ENCODE measurements at regions not wholly inside any gene's neighbourhood (a gene's known extent, or its start where the extent isn't known, plus 50 kb on each side); places are given as distances from the start of the nearest gene placed in this dataset.

DNA sequence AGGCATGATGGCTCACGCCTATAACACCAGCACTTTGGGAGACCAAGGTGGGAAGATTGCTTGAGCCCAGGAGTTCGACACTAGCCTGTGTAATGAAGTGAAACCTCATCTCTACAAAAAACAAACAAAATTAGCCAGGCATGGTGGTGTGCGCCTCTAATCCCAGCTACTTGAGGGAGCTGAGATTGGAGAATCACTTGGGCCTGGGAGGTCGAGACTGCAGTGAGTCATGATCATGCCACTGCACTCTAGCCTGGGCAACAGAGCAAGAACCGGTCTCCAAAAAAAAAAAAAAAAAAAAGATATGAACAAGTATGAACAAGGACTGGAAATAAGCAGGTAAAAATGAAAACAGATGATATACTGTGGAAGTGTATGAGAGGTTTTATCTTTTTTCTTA lies 54.1 kb upstream of the SOX6 start:
- TF ChIP-seq, protein P1, sequence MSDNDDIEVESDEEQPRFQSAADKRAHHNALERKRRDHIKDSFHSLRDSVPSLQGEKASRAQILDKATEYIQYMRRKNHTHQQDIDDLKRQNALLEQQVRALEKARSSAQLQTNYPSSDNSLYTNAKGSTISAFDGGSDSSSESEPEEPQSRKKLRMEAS (IDR thresholded peaks at IDR 0.05; ENCODE audit: low read depth): no peak
- TF ChIP-seq, protein P2, sequence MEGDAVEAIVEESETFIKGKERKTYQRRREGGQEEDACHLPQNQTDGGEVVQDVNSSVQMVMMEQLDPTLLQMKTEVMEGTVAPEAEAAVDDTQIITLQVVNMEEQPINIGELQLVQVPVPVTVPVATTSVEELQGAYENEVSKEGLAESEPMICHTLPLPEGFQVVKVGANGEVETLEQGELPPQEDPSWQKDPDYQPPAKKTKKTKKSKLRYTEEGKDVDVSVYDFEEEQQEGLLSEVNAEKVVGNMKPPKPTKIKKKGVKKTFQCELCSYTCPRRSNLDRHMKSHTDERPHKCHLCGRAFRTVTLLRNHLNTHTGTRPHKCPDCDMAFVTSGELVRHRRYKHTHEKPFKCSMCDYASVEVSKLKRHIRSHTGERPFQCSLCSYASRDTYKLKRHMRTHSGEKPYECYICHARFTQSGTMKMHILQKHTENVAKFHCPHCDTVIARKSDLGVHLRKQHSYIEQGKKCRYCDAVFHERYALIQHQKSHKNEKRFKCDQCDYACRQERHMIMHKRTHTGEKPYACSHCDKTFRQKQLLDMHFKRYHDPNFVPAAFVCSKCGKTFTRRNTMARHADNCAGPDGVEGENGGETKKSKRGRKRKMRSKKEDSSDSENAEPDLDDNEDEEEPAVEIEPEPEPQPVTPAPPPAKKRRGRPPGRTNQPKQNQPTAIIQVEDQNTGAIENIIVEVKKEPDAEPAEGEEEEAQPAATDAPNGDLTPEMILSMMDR (IDR thresholded peaks at IDR 0.05): no peak
- no peak for TF ChIP-seq GABPA (IDR thresholded peaks at IDR 0.05; ENCODE audit: low read depth)
- TF ChIP-seq MXI1 (IDR thresholded peaks at IDR 0.05; ENCODE audit: low read depth, low read length): no peak
- no peak for TF ChIP-seq TEAD4 (IDR thresholded peaks at IDR 0.05; ENCODE audit: borderline replicate concordance, insufficient read depth)
- TF ChIP-seq FOXJ3 (CRISPR knock-in tag; IDR thresholded peaks at IDR 0.05): no peak
- no peak for TF ChIP-seq NFIC (IDR thresholded peaks at IDR 0.05; ENCODE audit: borderline replicate concordance)
- TF ChIP-seq EP300 (IDR thresholded peaks at IDR 0.05; ENCODE audit: borderline replicate concordance in 1 of 2, low read depth in 1 of 2, low read length in 1 of 2): no peak
- TF ChIP-seq, protein P3, sequence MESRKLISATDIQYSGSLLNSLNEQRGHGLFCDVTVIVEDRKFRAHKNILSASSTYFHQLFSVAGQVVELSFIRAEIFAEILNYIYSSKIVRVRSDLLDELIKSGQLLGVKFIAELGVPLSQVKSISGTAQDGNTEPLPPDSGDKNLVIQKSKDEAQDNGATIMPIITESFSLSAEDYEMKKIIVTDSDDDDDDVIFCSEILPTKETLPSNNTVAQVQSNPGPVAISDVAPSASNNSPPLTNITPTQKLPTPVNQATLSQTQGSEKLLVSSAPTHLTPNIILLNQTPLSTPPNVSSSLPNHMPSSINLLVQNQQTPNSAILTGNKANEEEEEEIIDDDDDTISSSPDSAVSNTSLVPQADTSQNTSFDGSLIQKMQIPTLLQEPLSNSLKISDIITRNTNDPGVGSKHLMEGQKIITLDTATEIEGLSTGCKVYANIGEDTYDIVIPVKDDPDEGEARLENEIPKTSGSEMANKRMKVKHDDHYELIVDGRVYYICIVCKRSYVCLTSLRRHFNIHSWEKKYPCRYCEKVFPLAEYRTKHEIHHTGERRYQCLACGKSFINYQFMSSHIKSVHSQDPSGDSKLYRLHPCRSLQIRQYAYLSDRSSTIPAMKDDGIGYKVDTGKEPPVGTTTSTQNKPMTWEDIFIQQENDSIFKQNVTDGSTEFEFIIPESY (IDR thresholded peaks at IDR 0.05; ENCODE audit: borderline replicate concordance, low read depth): no peak
- TF ChIP-seq RXRA (IDR thresholded peaks at IDR 0.05; ENCODE audit: borderline replicate concordance, low read depth): no peak
- no peak for TF ChIP-seq RFX5 (IDR thresholded peaks at IDR 0.05; ENCODE audit: low read length)
- TF ChIP-seq SIN3A (IDR thresholded peaks at IDR 0.05; ENCODE audit: borderline replicate concordance, low read depth, low read length): no peak
- TF ChIP-seq, protein P4, sequence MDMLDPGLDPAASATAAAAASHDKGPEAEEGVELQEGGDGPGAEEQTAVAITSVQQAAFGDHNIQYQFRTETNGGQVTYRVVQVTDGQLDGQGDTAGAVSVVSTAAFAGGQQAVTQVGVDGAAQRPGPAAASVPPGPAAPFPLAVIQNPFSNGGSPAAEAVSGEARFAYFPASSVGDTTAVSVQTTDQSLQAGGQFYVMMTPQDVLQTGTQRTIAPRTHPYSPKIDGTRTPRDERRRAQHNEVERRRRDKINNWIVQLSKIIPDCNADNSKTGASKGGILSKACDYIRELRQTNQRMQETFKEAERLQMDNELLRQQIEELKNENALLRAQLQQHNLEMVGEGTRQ (IDR thresholded peaks at IDR 0.05; ENCODE audit: borderline replicate concordance, low read depth, low read length): no peak
- TF ChIP-seq ELF1 (IDR thresholded peaks at IDR 0.05): no peak
- TF ChIP-seq TCF12 (IDR thresholded peaks at IDR 0.05): no peak
- TF ChIP-seq EZH2phosphoT487 (IDR thresholded peaks at IDR 0.05; ENCODE audit: borderline replicate concordance, low read depth): no peak
- TF ChIP-seq TAF1 (IDR thresholded peaks at IDR 0.05; ENCODE audit: borderline replicate concordance, low read depth, low read length): no peak
- no peak for TF ChIP-seq CHD2 (IDR thresholded peaks at IDR 0.05; ENCODE audit: low read length, partially characterized antibody)
- H3K27me3 ChIP-seq (ENCODE audit: insufficient read depth): no peaks in the 10 kb centered on the region
- WGBS (ENCODE audit: low lambda C conversion rate): 59% methylated on average over 5 of the region's 5 CpGs
- no peaks in the 10 kb centered on the region for H3F3A ChIP-seq (replicated peaks; ENCODE audit: insufficient read depth)
- no peak overlapping the region for H3K4me3 ChIP-seq (ENCODE audit: low read depth in 2 of 2, low read length in 1 of 2)
- H3K79me2 ChIP-seq (ENCODE audit: insufficient read depth): no peaks in the 10 kb centered on the region
- CTCF ChIA-PET: no interaction called here
- no peaks in the 10 kb centered on the region for H3K36me3 ChIP-seq (replicated peaks in 1 of 2; ENCODE audit: control insufficient read depth in 1 of 2, insufficient read depth in 2 of 2, low read length in 1 of 2)
- H3K9ac ChIP-seq: no peak overlapping the region
- no peak overlapping the region for H3K4me2 ChIP-seq
- POLR2A ChIA-PET: no interaction called here
- H3K4me1 ChIP-seq (ENCODE audit: control insufficient read depth in 1 of 2, insufficient read depth in 2 of 2, low read depth in 1 of 2, low read length in 1 of 2): no peaks in the 10 kb centered on the region
- no peaks in the 10 kb centered on the region for H4K20me1 ChIP-seq (ENCODE audit: insufficient read depth)
- H3K27ac ChIP-seq (ENCODE audit: low read depth in 2 of 2, low read length in 1 of 2): no peak overlapping the region
- H3K9me3 ChIP-seq: no peaks in the 10 kb centered on the region
- no peak overlapping the region for H2AFZ ChIP-seq (ENCODE audit: low read depth)
- DNase-seq: no peak
- no peaks in the 10 kb centered on the region for H3K9me2 ChIP-seq

All from SK-N-SH (cell line).